M059J (cell line): ENCODE measurements at regions not wholly inside any gene's neighbourhood (a gene's known extent, or its start where the extent isn't known, plus 50 kb on each side); places are given as distances from the start of the nearest gene placed in this dataset.
"Not testable (repeated sequence)": the region's sequence is repeated elsewhere in the genome, so short reads cannot be mapped to it uniquely, and the experiment has no call there.

ENCODE experiments used
- DNase-seq: peaks from one replicate; pipeline ENCODE4 v3.0.0-alpha.2; 2012; ENCODE audit warnings: low read depth

GRCh38 chr15:93826293-93826692 lies 405.1 kb upstream of the MCTP2 start:
- no peak for DNase-seq

DNA sequence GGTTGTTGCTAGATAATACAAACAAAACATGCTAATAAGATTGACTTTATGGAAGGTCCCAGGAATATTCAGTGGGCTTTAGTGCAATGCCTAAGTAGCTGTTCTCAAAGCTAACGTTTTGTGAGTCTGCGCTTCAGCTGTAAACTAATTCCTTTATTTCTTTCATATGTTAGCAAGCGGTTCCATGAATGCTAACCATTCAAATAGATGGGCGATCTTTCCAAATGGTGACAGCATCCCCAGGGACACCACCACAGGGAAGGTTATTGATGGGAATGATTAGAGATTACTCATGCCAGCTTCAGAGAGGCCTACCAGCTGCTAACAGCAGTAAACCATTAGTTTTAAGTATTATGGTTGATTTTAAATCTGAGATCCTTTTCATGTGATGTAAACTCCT lies 405.7 kb upstream of the MCTP2 start:
- no peak for DNase-seq

DNA sequence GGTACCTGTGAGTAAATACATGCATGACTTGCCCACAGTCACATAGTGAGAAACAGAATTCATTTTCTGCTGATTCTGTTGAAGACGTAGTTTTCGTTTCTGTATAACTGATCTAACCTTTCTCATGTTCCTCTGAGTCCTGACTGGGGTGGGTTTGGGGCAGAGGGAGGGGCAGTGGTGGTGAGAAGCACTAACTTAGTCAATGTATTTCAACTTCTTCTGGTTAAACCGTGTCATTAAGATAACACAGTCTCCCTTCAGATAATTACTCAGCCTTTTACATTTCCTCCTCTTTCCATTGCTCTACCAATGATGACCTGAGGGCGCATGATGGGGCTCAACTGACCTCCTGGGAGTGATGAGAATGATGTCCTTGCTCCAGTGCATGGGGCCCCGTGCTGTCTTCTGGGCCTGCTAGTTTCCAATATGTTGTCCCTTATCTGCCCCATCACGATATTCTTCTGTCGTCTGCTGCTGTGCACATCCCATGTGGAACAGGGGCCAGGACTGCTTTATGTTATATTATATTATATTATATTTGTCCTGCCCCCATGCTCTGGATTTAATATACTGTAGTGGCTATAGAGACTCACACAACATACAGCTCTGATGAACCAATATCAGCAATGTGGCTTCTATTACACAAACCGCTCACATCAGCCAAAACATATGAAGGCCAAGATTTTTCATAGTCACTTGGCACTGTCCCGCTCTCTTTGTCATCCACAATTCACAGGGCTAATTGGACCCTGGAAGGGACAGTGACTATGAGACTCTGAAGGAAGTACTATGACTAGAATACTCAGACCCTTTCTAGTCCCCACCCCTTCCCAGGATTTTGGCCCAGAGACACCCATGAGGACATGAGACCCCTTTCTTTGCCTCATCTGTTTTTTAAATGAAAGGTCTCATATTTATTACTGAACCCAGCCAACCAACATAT lies 407.1 kb upstream of the MCTP2 start:
- DNase-seq = no peak

GRCh38 chr15:93820566-93820965 lies 410.8 kb upstream of the MCTP2 start:
- no peak for DNase-seq

DNA sequence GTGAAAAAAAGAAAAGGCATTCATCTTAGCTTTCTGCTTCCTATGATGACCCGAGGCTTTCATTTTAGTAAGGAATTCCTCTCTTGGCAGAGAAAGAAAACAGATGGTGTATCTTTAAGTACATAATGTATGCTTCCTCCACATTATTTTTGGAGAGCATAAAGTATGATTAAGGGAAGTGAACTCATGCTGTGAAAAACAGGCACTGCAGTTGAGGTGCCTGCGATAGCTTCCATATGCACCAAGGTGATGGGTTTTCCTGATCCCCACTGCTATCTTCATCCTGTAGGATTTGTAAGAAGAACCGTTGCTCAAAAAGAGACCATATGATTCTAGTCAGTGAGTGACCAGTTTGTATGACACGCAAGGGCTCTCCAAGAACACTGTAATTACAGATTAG lies 411.5 kb upstream of the MCTP2 start:
- DNase-seq = no peak

- DNase-seq = no peak
Observed at GRCh38 chr15:93816815-93817214, 414.5 kb upstream of the MCTP2 start.

DNA sequence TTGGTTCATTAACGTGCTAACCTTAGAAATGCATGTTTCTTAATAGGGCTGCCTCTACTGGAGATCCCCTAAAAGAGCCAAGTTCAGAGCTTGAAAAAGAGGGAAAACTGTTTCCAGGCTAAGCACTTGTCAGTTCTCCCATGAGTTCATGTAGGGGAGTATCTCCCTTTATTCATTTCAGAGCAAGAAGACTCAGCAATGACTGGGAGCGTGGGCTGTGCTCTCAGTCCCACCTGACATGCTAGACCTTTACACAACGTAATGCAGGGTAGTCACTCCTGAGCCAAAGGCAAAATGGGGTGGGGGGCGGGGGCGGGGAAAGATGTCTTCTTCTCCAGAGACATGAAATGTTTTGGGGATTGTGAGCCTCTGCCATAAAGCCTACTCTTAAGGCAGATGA lies 420.1 kb upstream of the MCTP2 start:
- no peak for DNase-seq

- DNase-seq = no peak
Observed at GRCh38 chr15:93809516-93809915, 421.8 kb upstream of the MCTP2 start.

DNA sequence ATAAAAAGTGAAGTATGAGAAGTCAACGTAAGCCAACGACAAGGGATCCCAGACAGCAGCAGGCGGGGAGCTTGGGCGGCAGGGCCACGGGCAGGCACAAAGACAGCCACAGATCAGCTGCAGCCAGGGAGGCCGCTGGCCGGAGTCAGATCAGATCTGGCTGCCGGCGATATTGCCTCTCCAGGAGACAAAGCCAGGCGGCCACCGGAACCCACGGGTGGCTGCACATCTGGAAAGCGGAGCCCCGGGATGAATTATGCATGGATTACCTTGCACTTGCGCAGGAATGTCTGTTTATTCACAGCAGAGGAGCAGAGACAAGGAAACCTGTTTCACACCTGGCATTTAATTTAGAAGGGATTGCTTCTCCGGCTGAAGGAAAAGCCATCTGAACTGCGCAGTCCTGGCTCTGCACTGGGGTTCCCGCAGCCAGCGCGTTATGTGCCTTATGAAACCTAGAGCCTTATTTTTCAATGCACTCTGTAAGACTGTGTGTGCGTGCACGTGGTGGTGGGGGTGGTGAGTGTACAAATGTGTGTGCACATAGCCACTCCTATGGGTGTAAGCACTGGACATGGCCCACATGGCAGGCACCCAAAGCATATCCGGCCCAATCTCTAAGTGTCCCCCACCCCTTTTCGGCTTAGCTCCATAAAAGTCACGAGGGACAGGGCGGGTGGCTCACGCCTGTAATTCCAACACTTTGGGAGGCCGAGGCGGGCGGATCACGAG lies 427.8 kb upstream of the MCTP2 start:
- DNase-seq = no peak

GRCh38 chr15:93801206-93801605 lies 430.2 kb upstream of the MCTP2 start:
- no peak for DNase-seq

- no peak for DNase-seq
Observed at GRCh38 chr15:93800805-93801204, 430.6 kb upstream of the MCTP2 start.

- no peak for DNase-seq
Observed at GRCh38 chr15:93789441-93789840, 441.9 kb upstream of the MCTP2 start.

- no peak for DNase-seq
Observed at GRCh38 chr15:93780073-93780472, 451.3 kb upstream of the MCTP2 start.

- DNase-seq = no peak
Observed at GRCh38 chr15:93779341-93779740, 452.0 kb upstream of the MCTP2 start.

DNA sequence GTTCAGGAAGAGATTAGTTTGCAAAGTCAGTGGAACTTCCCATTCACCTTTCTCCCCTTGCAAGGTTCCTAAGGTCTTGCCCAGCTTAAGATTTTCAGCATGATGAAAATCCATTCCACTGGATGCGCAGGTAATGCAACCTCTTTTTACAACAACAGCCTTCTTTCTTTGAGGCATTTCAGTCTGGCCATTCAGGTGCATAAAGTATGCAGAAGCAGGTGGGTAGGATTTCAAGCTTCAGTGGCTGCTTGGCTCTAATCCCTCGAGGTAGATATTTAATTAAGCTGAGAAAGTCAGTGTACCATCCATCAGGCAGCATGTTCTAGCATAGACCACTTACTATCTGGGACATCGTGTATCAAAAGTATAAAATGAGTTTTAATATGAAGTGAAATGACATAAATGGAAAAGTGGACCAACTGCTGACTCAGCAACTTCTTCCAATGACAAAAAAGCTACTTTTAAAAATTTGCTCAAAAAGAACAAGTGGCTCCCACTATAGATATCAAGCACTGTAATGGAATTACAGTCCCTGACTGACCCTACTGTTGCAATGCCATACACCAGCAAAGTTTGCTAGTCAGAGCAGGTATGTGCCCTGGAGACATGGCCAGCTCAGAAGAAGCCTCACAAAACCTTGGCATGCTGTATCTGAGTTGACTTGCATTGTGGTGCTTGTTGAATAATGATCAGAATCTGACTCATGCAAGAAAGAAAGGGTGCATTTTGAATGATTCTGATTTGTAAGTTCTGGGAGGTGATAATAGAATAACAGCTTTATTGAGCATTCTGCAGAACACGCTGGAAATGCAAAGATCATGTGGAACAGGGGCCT lies 459.9 kb upstream of the MCTP2 start:
- no peak for DNase-seq

DNA sequence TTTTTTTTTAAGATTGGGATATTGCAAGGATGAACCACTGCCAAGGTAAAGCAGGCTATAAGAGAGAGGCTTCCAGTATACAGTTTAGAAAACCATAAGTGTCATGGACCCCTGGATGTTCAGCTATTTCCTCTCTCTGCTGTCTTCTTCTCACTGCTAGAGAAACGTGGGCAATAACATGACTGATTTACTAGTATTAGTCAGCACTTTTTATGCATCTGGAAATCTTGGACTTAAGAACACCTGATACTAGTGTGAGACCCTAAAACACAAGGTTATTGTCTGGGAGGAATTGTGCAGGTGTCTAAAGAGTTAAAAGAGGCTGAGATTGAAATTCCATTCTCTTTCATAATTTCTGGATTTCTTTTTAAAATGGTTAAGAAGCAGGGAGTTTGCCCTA lies 460.6 kb upstream of the MCTP2 start:
- DNase-seq = no peak

GRCh38 chr15:93762036-93762435 lies 469.3 kb upstream of the MCTP2 start:
- no peak for DNase-seq

DNA sequence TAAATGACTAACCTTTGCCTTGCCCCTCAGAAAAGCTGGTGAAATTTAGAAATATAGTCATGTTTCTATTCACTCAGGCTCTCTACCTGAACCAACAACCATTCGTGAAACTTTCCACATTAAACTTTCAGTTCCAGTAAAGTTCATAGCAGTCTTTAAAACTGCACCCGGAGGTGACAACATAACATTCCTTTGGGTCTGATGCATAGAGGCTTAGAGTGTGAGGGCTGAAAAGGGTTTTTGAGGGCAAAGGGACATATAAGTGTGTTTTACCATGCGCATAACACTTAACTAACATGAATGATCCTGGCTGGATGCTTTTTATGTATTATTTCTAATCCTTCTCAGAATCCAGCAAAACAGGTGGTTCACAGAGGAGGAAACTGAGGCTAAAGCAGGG lies 471.7 kb upstream of the MCTP2 start:
- DNase-seq = no peak

DNA sequence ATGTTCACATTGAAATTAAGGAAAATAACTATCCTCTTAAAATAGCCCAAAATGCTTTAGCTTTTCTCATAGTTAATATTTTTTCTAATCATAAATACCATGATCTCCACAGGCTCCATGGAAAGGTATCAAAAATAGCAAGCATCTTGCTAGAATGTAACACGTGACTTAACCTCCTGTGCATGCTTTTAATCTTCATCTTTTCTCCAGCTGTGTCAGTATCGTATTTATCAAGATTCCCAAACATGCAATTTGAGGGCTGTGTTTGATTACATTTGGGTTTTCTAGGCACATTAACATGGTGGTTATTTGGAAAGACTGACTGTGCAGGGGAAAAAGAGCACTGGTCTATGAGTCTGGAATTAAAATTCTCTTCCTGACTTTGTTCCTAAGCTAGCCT lies 472.5 kb upstream of the MCTP2 start:
- no peak for DNase-seq

DNA sequence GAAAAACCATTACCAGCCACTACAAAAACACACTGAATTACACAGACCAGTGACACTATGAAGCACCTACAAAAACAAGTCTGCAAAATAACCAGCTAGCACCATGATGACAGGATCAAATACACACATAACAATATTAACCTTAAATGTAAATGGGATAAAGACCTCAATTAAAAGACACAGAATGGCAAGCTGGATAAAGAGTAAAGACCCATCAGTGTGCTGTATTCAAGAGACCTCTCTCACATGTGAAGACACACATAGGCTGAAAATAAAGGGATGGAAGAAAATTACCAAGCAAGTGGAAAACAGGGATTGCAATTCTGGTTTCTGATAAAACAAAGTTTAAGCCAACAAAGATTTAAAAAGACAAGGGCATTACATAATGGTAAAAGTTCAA lies 482.7 kb upstream of the MCTP2 start:
- no peak for DNase-seq

DNA sequence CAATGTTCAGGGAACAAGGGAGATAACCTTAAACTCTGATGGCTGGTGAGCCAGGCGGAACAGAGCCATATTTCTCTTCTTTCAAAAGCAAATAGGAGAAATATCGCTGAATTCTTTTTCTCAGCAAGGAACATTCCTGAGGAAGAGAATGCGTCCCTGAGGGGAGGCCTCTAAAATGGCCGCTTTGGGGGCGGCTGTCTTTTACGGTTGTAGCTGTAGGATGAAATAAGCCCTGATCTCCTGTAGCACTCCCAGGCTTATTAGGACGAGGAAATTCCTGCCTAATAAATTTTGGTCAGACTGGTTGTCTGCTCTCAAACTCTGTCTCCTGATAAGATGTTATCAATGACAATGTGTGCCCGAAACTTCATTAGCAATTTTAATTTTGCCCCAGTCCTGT lies 496.4 kb upstream of the MCTP2 start:
- DNase-seq = not testable (repeated sequence)

DNA sequence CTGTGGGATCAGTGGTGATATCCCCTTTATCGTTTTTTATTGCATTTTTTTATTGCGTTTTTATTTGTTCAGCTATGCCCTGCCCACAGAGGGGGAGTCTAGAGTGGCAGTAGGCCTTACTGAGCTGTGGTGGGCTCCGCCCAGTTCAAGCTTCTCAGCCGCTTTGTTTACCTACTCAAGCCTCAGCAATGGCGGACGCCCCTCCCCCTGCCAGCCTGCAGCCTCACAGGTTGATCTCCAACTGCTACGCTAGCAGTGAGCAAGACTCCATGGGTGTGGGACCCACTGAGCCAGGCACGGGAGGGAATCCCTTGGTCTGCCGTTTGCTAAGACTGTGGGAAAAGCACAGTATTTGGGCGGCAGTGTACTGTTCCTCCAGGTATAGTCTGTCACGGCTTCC lies 500.6 kb upstream of the MCTP2 start:
- DNase-seq = no peak
